Coronary artery (tissue), 2 donors: ENCODE measurements at regions not wholly inside any gene's neighbourhood (a gene's known extent, or its start where the extent isn't known, plus 50 kb on each side); places are given as distances from the start of the nearest gene placed in this dataset.

Experiments
- DNase-seq: peaks from one replicate; pipeline ENCODE4 v3.0.0-alpha.2; 2017; ENCODE audit warnings: low spot score
- H3K27ac ChIP-seq, 2 donors: fragments of 200-600 bp; sonication (generic); one replicate each; pipeline ENCODE4 v1.5.1; 2016 to 2019
- H3K4me3 ChIP-seq: fragments of 200-600 bp; sonication (generic); 2 replicates; pipeline ENCODE4 v1.5.1; 2016; ENCODE audit warnings: mild to moderate bottlenecking, moderate library complexity
- TF ChIP-seq, protein P1 (sequence below): fragments of 200-600 bp; sonication (generic); IDR thresholded peaks from one replicate; pipeline ENCODE4 v1.5.1; 2019; ENCODE audit warnings: antibody characterized with exemption

DNA sequence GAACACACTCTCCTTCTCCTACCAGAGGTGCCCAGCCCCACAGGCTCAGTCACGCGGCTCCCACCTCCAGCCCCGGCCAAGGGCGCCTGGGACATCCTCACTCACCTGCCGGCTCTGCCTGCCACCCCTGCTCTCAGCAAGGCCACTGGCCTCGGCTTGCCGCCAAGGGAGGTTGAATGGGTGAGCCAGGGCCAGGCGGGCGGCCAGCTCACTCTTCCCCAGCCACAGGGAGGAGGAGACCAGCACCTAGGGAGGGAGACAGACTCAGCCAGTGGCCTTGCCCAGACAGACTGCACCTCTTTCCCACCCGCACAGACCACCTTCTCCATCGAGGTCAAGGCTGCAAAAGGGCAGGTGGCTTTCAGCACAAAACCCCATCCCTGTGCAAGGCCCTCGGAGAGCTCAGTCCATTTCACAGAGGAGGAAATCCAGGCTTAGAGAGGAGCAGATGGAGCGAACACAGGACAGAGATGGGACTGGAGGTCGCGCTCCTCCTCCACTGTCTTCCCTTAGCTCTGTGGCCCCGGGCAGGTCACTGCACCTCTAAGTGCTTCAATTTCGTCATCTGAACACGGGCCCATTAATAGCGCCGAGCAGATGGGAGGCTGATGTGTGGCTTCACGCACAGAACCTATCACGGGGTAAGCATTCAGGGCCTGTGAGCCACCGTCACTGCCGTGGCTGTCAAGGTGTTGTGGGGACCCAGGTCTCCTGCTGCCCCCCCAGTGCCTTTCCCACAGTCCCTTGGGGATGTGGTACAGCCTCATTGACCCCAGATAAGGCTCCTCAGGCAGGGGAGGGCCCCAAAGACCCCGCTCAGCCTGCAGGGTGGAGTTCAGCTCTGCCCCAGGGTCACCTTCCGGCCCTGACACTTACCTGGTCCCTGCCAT lies 56.1 kb downstream of the RMI2 start:
- no peak for DNase-seq
- TF ChIP-seq, protein P1, sequence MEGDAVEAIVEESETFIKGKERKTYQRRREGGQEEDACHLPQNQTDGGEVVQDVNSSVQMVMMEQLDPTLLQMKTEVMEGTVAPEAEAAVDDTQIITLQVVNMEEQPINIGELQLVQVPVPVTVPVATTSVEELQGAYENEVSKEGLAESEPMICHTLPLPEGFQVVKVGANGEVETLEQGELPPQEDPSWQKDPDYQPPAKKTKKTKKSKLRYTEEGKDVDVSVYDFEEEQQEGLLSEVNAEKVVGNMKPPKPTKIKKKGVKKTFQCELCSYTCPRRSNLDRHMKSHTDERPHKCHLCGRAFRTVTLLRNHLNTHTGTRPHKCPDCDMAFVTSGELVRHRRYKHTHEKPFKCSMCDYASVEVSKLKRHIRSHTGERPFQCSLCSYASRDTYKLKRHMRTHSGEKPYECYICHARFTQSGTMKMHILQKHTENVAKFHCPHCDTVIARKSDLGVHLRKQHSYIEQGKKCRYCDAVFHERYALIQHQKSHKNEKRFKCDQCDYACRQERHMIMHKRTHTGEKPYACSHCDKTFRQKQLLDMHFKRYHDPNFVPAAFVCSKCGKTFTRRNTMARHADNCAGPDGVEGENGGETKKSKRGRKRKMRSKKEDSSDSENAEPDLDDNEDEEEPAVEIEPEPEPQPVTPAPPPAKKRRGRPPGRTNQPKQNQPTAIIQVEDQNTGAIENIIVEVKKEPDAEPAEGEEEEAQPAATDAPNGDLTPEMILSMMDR = no peak

DNA sequence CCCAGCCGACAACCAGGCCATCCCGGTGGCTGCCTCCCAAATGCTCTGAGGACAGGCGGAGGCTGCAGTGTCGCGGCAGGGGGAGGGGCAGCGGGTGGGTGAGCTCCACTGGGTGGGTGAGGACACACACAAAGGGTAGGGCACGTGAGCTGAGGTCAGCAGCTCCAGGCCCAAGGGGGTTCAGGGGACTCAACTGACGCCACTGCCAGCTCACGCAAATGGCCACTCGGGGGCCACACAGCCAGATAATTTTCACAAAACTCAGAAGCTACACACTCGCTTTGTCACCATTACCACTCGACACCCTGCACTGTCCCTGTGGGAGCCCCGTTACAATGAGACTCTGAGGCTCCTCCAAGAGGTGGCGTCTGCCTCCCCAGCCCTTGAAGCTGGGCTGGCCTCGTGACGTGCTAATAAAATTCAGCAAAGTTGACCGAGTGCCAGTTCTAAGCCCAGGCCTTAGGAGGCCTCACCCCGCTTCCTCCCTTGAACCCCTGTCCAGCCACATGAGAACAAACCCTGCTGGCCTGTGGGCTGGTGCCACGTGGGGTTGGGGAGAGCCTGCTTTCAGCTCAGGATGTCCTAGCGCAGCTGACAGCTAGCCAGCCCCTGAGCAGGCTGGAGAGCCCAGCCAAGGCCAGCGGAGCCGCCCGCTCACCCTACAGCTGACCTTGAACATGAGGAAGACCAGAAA lies 56.9 kb downstream of the RMI2 start:
- H3K27ac ChIP-seq = no peak overlapping the region
- no peak for DNase-seq
- no peak overlapping the region for H3K4me3 ChIP-seq
- TF ChIP-seq, protein P1 = no peak

More for the DNA sequence above, 56.1 kb downstream of the RMI2 start:
- Histone ChIP-seq H3K4me3 (no peak overlapping the region), H3K27ac (no peak overlapping the region)

DNA sequence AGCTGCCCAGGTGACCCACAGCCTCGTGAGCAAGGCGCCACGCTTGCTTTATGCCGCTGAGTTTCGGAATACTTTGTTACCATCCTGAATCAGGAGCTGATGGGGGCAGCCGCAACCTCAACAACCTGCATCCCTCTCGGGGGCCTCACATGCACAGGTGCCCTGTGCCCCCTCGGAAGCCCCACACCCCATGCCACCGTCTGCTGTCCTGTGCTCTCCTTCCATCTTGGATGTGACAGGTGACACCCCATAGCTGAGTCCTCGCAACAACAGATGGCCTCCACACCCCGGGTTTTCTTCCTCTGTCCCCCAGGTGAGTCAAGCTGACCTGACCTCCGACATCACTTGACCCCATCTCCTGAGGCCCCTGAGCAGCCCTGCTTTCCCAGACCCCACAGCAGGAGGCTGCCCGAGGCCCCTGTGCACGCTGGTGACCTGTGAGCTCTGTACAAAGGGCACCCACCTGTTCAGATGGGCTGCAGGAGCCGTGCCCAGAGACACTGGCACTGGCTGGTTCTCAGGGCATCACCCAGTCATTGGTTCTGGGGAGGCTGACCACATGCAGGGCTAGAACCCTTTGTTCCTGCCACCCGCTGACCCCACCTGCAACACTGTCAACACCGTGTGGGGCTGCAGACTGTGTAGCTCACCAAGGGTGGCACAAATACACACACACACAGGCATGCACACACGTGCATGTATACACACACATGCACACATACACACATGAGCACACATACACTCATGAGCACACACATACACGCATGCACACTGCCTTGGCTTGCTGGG lies 57.7 kb downstream of the RMI2 start:
- no peak for DNase-seq
- H3K4me3 ChIP-seq = no peak overlapping the region
- no peak overlapping the region for H3K27ac ChIP-seq
- TF ChIP-seq, protein P1 = no peak

DNA sequence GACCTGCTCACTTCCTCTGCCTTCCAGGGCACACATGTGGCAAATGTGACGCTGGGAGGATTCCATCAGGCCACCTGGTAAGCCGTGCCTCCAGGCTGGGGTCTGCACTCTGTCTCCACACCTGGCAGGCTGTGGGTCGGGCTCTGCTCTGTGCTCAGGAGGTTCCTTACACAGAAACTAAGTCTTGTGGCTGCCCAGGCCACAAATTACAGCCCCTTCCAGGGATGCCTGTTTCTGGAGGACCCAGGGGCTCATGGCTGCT lies 58.2 kb downstream of the RMI2 start:
- H3K4me3 ChIP-seq = no peak overlapping the region
- TF ChIP-seq, protein P1 = no peak
- no peak for DNase-seq
- no peak overlapping the region for H3K27ac ChIP-seq

DNA sequence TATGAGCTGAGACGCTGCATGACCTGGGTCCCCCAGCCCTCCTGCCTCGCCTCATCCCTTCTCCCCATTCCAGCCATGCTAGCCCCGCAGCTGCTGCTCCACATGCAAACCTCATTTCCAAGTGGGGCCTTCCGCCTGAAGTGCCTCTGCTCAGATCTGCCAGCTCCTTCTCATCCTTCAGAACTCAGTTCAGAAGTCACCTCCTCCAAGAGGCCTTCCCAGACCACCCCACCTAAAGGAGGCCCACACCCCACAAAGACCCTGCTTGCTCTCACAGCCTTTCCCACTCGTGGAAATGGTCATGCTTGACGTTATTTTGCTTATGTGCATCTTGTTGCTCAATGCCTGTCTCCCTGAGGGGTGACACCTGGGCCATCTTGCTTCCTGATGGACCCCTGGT lies 58.7 kb downstream of the RMI2 start:
- H3K4me3 ChIP-seq = no peak overlapping the region
- TF ChIP-seq, protein P1 = no peak
- no peak overlapping the region for H3K27ac ChIP-seq
- DNase-seq = no peak

DNA sequence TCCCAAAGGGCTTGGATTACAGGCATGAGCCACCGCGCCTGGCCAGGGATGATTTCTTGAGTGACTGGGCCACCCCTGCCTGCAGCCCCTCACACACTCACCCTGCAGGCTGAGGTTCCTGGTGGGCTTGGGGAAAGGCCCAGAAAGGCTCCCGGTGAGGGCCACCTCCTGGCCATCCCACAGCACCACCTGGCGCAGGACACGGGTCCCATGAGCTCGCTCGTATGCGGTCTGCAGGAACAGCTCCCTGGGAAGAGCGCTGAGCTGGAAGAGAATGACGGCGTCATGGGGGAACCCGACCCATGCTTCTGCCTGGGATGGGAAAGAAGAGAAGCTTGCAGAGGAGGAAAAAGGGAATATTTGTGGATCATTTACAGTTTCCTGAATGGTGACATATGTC lies 59.3 kb downstream of the RMI2 start:
- DNase-seq = no peak

More for the DNA sequence above, 59.3 kb downstream of the RMI2 start:
- Histone ChIP-seq H3K27ac (no peak overlapping the region), H3K4me3 (no peak overlapping the region)
- TF ChIP-seq, protein P1 = no peak
